ENCODE measurements at regions not wholly inside any gene's neighbourhood (a gene's known extent, or its start where the extent isn't known, plus 50 kb on each side); places are given as distances from the start of the nearest gene placed in this dataset.

DNA sequence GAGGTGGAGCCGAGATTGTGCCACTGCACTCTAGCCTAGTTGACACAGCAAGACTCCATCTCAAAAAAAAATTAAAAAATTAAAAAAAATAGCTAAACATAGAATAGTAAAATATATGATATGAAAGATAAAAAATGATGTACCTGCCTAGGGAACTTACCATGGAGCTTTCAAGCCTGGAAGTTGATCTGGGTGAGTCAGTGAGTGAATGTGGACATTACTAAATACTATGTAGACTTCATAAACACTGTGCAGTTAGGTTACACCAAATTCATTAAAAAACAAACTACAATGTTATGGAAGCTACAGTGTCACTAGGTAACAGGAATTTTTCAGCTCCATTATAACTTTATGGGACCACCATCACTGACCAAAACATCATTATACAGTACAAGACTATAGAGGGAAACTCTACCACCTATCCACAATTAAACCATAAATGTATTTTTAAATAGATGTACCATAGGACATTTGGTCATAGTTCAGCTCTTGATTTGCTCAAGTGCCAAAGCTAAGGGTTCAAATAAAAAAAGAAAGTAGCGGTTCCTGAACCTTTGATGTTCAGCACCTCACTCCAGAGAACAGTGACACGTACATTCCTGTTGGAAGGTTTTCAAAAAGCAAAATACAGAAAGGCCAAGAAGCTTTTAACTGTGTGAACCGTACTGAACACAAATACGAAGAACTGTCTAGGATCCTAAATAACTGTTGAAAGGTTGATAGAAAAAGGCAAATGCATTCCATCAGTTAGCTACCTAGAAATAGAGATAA, 52.4 kb upstream of the SPDEF start:
- Mint-ChIP-seq H3K4me3 (ENCODE audit: unreplicated experiment) (no peak overlapping the region), H3K36me3 (ENCODE audit: low read depth, unreplicated experiment) (peaks cover 1% of the 10 kb centered on the region), H3K27me3 (ENCODE audit: low read depth, unreplicated experiment) (no peaks in the 10 kb centered on the region), H3K27ac (ENCODE audit: unreplicated experiment) (no peak overlapping the region), H3K4me1 (ENCODE audit: low read depth, unreplicated experiment) (peaks cover 3% of the 10 kb centered on the region), H3K9me3 (ENCODE audit: unreplicated experiment) (no peaks in the 10 kb centered on the region)
- Histone ChIP-seq H3K27ac (ENCODE audit: low read depth, low read length) (no peak overlapping the region), H4K20me1 (ENCODE audit: insufficient read depth, low read length) (peaks cover 37% of the 10 kb centered on the region), H3K27me3 (ENCODE audit: insufficient read depth, low read length) (no peaks in the 10 kb centered on the region), H3K9me3 (ENCODE audit: insufficient read depth, low read depth, low read length) (no peaks in the 10 kb centered on the region), H3K4me3 (ENCODE audit: insufficient read depth, low read depth, low read length) (no peak overlapping the region), H3K79me2 (ENCODE audit: insufficient read depth, low read length) (peaks cover 17% of the 10 kb centered on the region), H3K4me2 (ENCODE audit: low read length) (no peak overlapping the region), H2AFZ (ENCODE audit: low read depth, low read length) (no peak overlapping the region), H3K9ac (ENCODE audit: low read length) (no peak overlapping the region), H3K4me1 (ENCODE audit: insufficient read depth, low read length) (peaks cover 3% of the 10 kb centered on the region), H3K36me3 (ENCODE audit: insufficient read depth, low read length) (no peaks in the 10 kb centered on the region)
- FAIRE-seq (no peak), DNase-seq (ENCODE audit: low read depth) (no peak)
- TF ChIP-seq EZH2 (IDR thresholded peaks at IDR 0.05; ENCODE audit: insufficient read depth, low read length) (no peak), CTCF (IDR thresholded peaks at IDR 0.05; ENCODE audit: insufficient read depth, low read depth, low read length) (no peak)

DNA sequence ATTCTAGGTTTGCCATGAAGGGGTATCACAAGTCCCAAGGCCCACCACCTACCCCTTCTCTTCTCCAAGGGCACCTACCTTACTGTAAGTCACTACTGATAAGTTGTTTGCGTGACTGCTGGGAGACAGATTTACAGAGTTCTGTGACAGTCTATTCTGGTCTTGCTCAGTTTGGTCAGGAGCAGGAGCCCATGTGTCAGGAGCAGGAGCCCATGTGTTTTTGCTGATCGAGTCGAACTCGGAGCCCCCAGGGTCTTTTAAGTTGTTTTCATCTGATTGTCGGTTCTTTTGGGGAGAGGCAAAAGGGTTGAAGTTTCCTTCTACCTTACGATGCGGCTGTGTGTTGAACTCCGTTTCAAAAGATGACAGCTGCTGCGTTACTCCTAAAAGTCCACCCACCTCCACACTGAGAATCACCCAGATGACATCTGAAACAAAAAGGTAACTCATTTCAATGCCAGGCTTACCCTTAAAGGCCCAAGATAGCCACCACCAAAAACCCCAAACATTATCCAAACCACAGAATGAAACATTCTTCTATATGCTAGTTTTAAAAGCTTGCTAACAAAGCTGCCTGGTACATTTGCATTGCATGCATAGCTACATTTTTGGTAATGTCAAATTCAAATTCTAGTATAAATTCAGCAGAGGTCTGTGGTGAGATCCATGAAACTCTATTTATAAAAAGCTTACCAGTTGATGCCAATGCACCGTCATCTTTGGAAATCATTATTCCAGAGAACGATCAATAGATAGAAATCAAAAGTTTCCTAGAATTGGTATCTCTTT, 50.5 kb upstream of the SPDEF start:
- H3K4me1 ChIP-seq (ENCODE audit: insufficient read depth, low read length), result peaks cover 12% of the 10 kb centered on the region
- Mint-ChIP-seq H3K36me3 (ENCODE audit: low read depth, unreplicated experiment) (no peaks in the 10 kb centered on the region), H3K4me1 (ENCODE audit: low read depth, unreplicated experiment) (peaks cover 13% of the 10 kb centered on the region), H3K27ac (ENCODE audit: unreplicated experiment) (no peak overlapping the region), H3K27me3 (ENCODE audit: low read depth, unreplicated experiment) (no peaks in the 10 kb centered on the region), H3K4me3 (ENCODE audit: unreplicated experiment) (no peak overlapping the region), H3K9me3 (ENCODE audit: unreplicated experiment) (no peaks in the 10 kb centered on the region)
- H3K4me2 ChIP-seq (ENCODE audit: low read length), result no peak overlapping the region
- no peaks in the 10 kb centered on the region for H3K9me3 ChIP-seq (ENCODE audit: insufficient read depth, low read depth, low read length)
- DNase-seq (ENCODE audit: low read depth), result no peak
- no peak overlapping the region for H3K9ac ChIP-seq (ENCODE audit: low read length)
- peaks cover 47% of the 10 kb centered on the region for H4K20me1 ChIP-seq (ENCODE audit: insufficient read depth, low read length)
- no peak for TF ChIP-seq EZH2 (IDR thresholded peaks at IDR 0.05; ENCODE audit: insufficient read depth, low read length)
- TF ChIP-seq CTCF (IDR thresholded peaks at IDR 0.05; ENCODE audit: insufficient read depth, low read depth, low read length), result no peak
- peaks cover 13% of the 10 kb centered on the region for H3K79me2 ChIP-seq (ENCODE audit: insufficient read depth, low read length)
- no peaks in the 10 kb centered on the region for H3K36me3 ChIP-seq (ENCODE audit: insufficient read depth, low read length)
- no peak overlapping the region for H3K4me3 ChIP-seq (ENCODE audit: insufficient read depth, low read depth, low read length)
- no peak overlapping the region for H2AFZ ChIP-seq (ENCODE audit: low read depth, low read length)
- FAIRE-seq, result no peak
- no peaks in the 10 kb centered on the region for H3K27me3 ChIP-seq (ENCODE audit: insufficient read depth, low read length)
- no peak overlapping the region for H3K27ac ChIP-seq (ENCODE audit: low read depth, low read length)

Data from astrocyte (in vitro differentiated cells and primary cell).